ENCODE measurements at regions not wholly inside any gene's neighbourhood (a gene's known extent, or its start where the extent isn't known, plus 50 kb on each side); places are given as distances from the start of the nearest gene placed in this dataset.

DNA sequence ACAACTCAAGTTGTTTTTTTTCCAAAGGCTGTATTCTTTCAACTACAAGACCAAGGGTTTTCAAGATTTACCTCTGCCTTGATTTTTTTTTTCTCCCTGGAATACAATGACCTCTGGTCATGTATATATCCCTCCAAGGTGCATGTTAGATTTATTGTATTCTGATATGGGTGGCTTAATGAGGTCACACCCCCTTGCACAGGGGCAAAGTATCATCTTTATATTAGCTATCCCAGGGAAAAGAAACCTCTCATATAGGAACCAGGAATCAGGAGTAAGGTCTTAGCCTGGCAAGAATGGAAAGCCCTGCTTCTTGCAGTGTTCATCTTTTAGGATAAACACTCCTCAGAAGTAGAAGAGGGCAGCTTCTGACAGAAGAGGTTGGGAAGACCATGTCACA, 516.9 kb upstream of the TENM4 start:
- TF ChIP-seq, protein P1, sequence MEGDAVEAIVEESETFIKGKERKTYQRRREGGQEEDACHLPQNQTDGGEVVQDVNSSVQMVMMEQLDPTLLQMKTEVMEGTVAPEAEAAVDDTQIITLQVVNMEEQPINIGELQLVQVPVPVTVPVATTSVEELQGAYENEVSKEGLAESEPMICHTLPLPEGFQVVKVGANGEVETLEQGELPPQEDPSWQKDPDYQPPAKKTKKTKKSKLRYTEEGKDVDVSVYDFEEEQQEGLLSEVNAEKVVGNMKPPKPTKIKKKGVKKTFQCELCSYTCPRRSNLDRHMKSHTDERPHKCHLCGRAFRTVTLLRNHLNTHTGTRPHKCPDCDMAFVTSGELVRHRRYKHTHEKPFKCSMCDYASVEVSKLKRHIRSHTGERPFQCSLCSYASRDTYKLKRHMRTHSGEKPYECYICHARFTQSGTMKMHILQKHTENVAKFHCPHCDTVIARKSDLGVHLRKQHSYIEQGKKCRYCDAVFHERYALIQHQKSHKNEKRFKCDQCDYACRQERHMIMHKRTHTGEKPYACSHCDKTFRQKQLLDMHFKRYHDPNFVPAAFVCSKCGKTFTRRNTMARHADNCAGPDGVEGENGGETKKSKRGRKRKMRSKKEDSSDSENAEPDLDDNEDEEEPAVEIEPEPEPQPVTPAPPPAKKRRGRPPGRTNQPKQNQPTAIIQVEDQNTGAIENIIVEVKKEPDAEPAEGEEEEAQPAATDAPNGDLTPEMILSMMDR (IDR thresholded peaks at IDR 0.05; ENCODE audit: low read depth, low read length, poor library complexity, severe bottlenecking): no peak
- TF ChIP-seq EZH2phosphoT487 (IDR thresholded peaks at IDR 0.05; ENCODE audit: borderline replicate concordance, low read length): no peak
